H9 (cell line): ENCODE measurements at regions not wholly inside any gene's neighbourhood (a gene's known extent, or its start where the extent isn't known, plus 50 kb on each side); places are given as distances from the start of the nearest gene placed in this dataset.

Experiments used
- DNase-seq: peaks from one replicate; pipeline ENCODE4 v3.0.0-alpha.2; 2017
- H2AFZ ChIP-seq: one replicate; pipeline ENCODE4 v1.6.1; 2013; ENCODE audit warnings: mild to moderate bottlenecking, low read length, control low read depth, moderate library complexity
- H2AK5ac ChIP-seq: 2 replicates; pipeline ENCODE4 v1.6.1; 2013; ENCODE audit warnings: low read length, control low read depth, mixed read lengths; ENCODE audit not compliant: insufficient read length
- H2BK120ac ChIP-seq: one replicate; pipeline ENCODE4 v1.6.1; 2013; ENCODE audit warnings: low read depth, mild to moderate bottlenecking, low read length, control low read depth, inconsistent platforms; ENCODE audit not compliant: poor library complexity, severe bottlenecking
- H2BK12ac ChIP-seq: 2 replicates; pipeline ENCODE4 v1.6.1; 2013; ENCODE audit warnings: low read length, control low read depth, mixed read lengths, low read depth; ENCODE audit not compliant: insufficient read length
- H2BK15ac ChIP-seq: 2 replicates; pipeline ENCODE4 v1.6.1; 2013; ENCODE audit warnings: low read depth, low read length, control low read depth
- H2BK20ac ChIP-seq: one replicate; pipeline ENCODE4 v1.6.1; 2013; ENCODE audit warnings: low read depth, mild to moderate bottlenecking, low read length, control low read depth, inconsistent platforms; ENCODE audit not compliant: poor library complexity, severe bottlenecking
- H2BK5ac ChIP-seq: 2 replicates; pipeline ENCODE4 v1.6.1; 2013; ENCODE audit warnings: low read length, control low read depth, mixed read lengths; ENCODE audit not compliant: insufficient read length
- H3K14ac ChIP-seq: 2 replicates; pipeline ENCODE4 v1.6.1; 2013; ENCODE audit warnings: low read length, control low read depth; ENCODE audit not compliant: insufficient read depth
- H3K18ac ChIP-seq: 2 replicates; pipeline ENCODE4 v1.6.1; 2013; ENCODE audit warnings: low read depth, mild to moderate bottlenecking, mixed read lengths, low read length, control low read depth; ENCODE audit not compliant: insufficient read length
- H3K23ac ChIP-seq: 2 replicates; pipeline ENCODE4 v1.6.1; 2013; ENCODE audit warnings: low read length, control low read depth, mixed read lengths, low read depth; ENCODE audit not compliant: insufficient read length
- H3K23me2 ChIP-seq: 2 replicates; pipeline ENCODE4 v1.6.1; 2013; ENCODE audit warnings: low read depth, mild to moderate bottlenecking, mixed read lengths, low read length, control low read depth; ENCODE audit not compliant: insufficient read length, poor library complexity, severe bottlenecking
- H3K27ac ChIP-seq: 2 replicates; pipeline ENCODE4 v1.5.1; 2013; ENCODE audit warnings: low read length, control low read depth, mixed read lengths, low read depth; ENCODE audit not compliant: insufficient read length
- H3K27me3 ChIP-seq: 2 replicates; pipeline ENCODE4 v1.6.1; 2013; ENCODE audit warnings: low read length, control low read depth, inconsistent platforms; ENCODE audit not compliant: insufficient read depth
- H3K4ac ChIP-seq: 2 replicates; pipeline ENCODE4 v1.6.1; 2013; ENCODE audit warnings: low read depth, mild to moderate bottlenecking, control low read depth, inconsistent platforms, low read length, moderate library complexity
- H3K4me1 ChIP-seq: 2 replicates; pipeline ENCODE4 v1.6.1; 2013; ENCODE audit warnings: low read length, control low read depth, inconsistent platforms; ENCODE audit not compliant: insufficient read depth
- H3K4me2 ChIP-seq: 2 replicates; pipeline ENCODE4 v1.6.1; 2013; ENCODE audit warnings: low read length, control low read depth, mixed read lengths; ENCODE audit not compliant: insufficient read length, insufficient read depth
- H3K56ac ChIP-seq: 2 replicates; pipeline ENCODE4 v1.6.1; 2013; ENCODE audit warnings: low read depth, mild to moderate bottlenecking, mixed read lengths, low read length, control low read depth; ENCODE audit not compliant: insufficient read length
- H3K79me1 ChIP-seq: 2 replicates; pipeline ENCODE4 v1.6.1; 2013; ENCODE audit warnings: low read depth, mild to moderate bottlenecking, moderate library complexity, low read length, control low read depth, inconsistent platforms; ENCODE audit not compliant: insufficient read depth, poor library complexity, severe bottlenecking
- H3K79me2 ChIP-seq: 2 replicates; pipeline ENCODE4 v1.6.1; 2013; ENCODE audit warnings: low read length, control low read depth, inconsistent platforms; ENCODE audit not compliant: insufficient read depth
- H3K9ac ChIP-seq: 2 replicates; pipeline ENCODE4 v1.6.1; 2013; ENCODE audit warnings: low read length, control low read depth, mixed read lengths; ENCODE audit not compliant: insufficient read length; ENCODE audit errors: extremely low read depth
- H3K9me3 ChIP-seq: one replicate; pipeline ENCODE4 v1.6.1; 2013; ENCODE audit warnings: low read depth, low read length, inconsistent platforms; ENCODE audit not compliant: control insufficient read depth
- H3T11ph ChIP-seq: one replicate; pipeline ENCODE4 v1.6.1; 2013; ENCODE audit warnings: mild to moderate bottlenecking, low read length, control low read depth, inconsistent platforms
- H4K20me1 ChIP-seq: one replicate; pipeline ENCODE4 v1.6.1; 2013; ENCODE audit not compliant: control insufficient read depth, insufficient read length, insufficient read depth
- H4K5ac ChIP-seq: 2 replicates; pipeline ENCODE4 v1.6.1; 2013; ENCODE audit warnings: low read depth, mild to moderate bottlenecking, mixed read lengths, low read length, control low read depth; ENCODE audit not compliant: insufficient read length
- H4K8ac ChIP-seq: replicated peaks from 2 replicates; pipeline ENCODE4 v1.6.1; 2013; ENCODE audit warnings: low read length, control low read depth, mixed read lengths, low read depth; ENCODE audit not compliant: insufficient read length
- H4K91ac ChIP-seq: 2 replicates; pipeline ENCODE4 v1.6.1; 2013; ENCODE audit warnings: low read depth, mild to moderate bottlenecking, moderate library complexity, mixed read lengths, low read length, control low read depth; ENCODE audit not compliant: insufficient read length
- H3K27ac Mint-ChIP-seq, 3 experiments: 2 replicates in 2 of 3; 3 replicates in 1 of 3; pipeline ENCODE4 v1.8.0; 2020 to 2021; ENCODE audit warnings: mixed read lengths in 3 of 3, mild to moderate bottlenecking in 1 of 3, moderate library complexity in 1 of 3
- H3K27me3 Mint-ChIP-seq: 2 replicates; pipeline ENCODE4 v1.8.0; 2021; ENCODE audit warnings: low read depth, mild to moderate bottlenecking, moderate library complexity, mixed read lengths
- H3K36me3 Mint-ChIP-seq, 3 experiments: 2 replicates in 2 of 3; 3 replicates in 1 of 3; pipeline ENCODE4 v1.8.0; 2020 to 2021; ENCODE audit warnings: low read depth in 3 of 3, mixed read lengths in 3 of 3; ENCODE audit not compliant: insufficient read depth in 1 of 3
- H3K4me1 Mint-ChIP-seq, 2 experiments: 2 replicates each; pipeline ENCODE4 v1.8.0; 2020; ENCODE audit warnings: mixed read lengths in 2 of 2
- H3K4me3 Mint-ChIP-seq, 2 experiments: 2 replicates in 1 of 2; 3 replicates in 1 of 2; pipeline ENCODE4 v1.8.0; 2020 to 2021; ENCODE audit warnings: mild to moderate bottlenecking in 2 of 2, mixed read lengths in 2 of 2, moderate library complexity in 1 of 2
- H3K9me3 Mint-ChIP-seq, 2 experiments: 2 replicates in 1 of 2; 3 replicates in 1 of 2; pipeline ENCODE4 v1.8.0; 2020; ENCODE audit warnings: mild to moderate bottlenecking in 2 of 2, mixed read lengths in 2 of 2, moderate library complexity in 1 of 2
- WGBS: extraction: QIAGEN DNeasy Blood & Tissue Kit; methylation state at CpG from one replicate; pipeline ENCODE4 v1.1.7; 2013; ENCODE audit warnings: missing lambda C conversion rate, low lambda C conversion rate, mixed read lengths; ENCODE audit not compliant: insufficient read length; ENCODE audit errors: extremely low coverage; 5-methylcytosine and 5-hydroxymethylcytosine counted together
- TF ChIP-seq, protein P1 (sequence below): fragments of 200-600 bp; sonication (generic); conservative IDR thresholded peaks from 3 replicates; pipeline ENCODE4 v1.8.0; 2021; ENCODE audit warnings: antibody characterized with exemption, mild to moderate bottlenecking

DNA sequence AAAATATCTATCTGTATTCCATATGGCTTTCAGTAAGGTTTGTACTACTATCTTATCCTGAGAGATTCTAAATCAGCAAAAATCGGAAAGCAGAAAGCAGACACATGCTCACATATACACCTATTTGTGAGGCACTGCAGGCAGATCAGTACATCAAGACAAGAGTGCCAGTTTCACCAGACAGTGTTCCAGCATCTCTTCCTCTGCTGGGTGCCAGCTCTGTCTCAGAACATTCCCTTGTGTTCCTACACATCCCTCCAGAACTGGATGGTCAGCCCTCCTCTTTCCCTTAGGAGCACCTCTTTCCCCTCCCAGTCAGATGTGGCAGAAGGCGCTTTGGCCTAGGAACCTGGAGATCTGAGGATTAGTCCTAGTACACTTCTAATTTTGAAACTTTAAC lies 121.3 kb upstream of the IL12A start:
- H3K27ac ChIP-seq = no peak overlapping the region

More for the DNA sequence above, 121.3 kb upstream of the IL12A start:
- TF ChIP-seq, protein P1, sequence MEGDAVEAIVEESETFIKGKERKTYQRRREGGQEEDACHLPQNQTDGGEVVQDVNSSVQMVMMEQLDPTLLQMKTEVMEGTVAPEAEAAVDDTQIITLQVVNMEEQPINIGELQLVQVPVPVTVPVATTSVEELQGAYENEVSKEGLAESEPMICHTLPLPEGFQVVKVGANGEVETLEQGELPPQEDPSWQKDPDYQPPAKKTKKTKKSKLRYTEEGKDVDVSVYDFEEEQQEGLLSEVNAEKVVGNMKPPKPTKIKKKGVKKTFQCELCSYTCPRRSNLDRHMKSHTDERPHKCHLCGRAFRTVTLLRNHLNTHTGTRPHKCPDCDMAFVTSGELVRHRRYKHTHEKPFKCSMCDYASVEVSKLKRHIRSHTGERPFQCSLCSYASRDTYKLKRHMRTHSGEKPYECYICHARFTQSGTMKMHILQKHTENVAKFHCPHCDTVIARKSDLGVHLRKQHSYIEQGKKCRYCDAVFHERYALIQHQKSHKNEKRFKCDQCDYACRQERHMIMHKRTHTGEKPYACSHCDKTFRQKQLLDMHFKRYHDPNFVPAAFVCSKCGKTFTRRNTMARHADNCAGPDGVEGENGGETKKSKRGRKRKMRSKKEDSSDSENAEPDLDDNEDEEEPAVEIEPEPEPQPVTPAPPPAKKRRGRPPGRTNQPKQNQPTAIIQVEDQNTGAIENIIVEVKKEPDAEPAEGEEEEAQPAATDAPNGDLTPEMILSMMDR = no peak
- Histone ChIP-seq H3K4me1 (no peaks in the 10 kb centered on the region; the same call in none of the 2 replicates), H3K4me2 (no peak overlapping the region), H3K27me3 (no peaks in the 10 kb centered on the region), H3K9ac (no peak overlapping the region), H3K9me3 (no peaks in the 10 kb centered on the region), H3K18ac (no peak overlapping the region), H3K79me2 (no peaks in the 10 kb centered on the region), H4K8ac (no peak overlapping the region), H3K23me2 (no peaks in the 10 kb centered on the region), H2BK120ac (no peak overlapping the region), H3K56ac (no peak overlapping the region), H3K4ac (no peak overlapping the region), H3K79me1 (no peaks in the 10 kb centered on the region), H4K91ac (no peak overlapping the region), H3T11ph (no peak overlapping the region), H4K20me1 (no peaks in the 10 kb centered on the region), H2BK5ac (no peak overlapping the region), H3K14ac (no peak overlapping the region), H2AFZ (no peak overlapping the region), H2BK20ac (no peak overlapping the region), H4K5ac (no peak overlapping the region), H2AK5ac (no peak overlapping the region), H3K23ac (no peak overlapping the region), H2BK12ac (no peak overlapping the region), H2BK15ac (no peak overlapping the region)
- H3K36me3 Mint-ChIP-seq = peaks cover 0 to 11% (median 0%) of the 10 kb centered on the region in 3 experiments; a peak in 1 of 7 replicates
- no peak overlapping the region for H3K4me3 Mint-ChIP-seq
- H3K27ac Mint-ChIP-seq = no peak overlapping the region; a peak in 1 of 7 replicates
- no CpG with 5 or more reads among the region's 2 CpGs for WGBS
- H3K27me3 Mint-ChIP-seq = no peaks in the 10 kb centered on the region
- DNase-seq = no peak
- peaks cover 9% of the 10 kb centered on the region in 2 experiments for H3K4me1 Mint-ChIP-seq
- H3K9me3 Mint-ChIP-seq = no peaks in the 10 kb centered on the region
